ENCODE measurements at regions not wholly inside any gene's neighbourhood (a gene's known extent, or its start where the extent isn't known, plus 50 kb on each side); places are given as distances from the start of the nearest gene placed in this dataset.

DNA sequence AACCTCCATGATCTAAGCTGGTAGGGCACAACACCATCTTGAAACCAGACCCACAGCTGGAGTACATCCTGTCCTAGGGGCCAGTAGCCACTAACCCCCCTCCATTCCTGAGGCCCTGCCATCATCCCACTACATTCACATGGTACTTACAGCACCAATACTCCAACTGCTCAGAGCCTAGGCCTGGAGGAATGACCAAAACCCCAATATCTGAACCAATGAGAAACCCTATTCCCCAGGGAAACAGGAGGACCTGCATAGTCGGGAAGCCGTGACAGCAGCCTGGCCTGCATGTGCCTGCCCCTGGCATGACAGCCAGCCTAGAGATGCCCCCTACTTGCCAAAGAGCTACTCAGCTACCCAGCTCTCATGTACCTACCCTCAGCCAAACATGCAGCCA, 65.4 kb upstream of the DMRT1 start:
- DNase-seq = no peak

DNA sequence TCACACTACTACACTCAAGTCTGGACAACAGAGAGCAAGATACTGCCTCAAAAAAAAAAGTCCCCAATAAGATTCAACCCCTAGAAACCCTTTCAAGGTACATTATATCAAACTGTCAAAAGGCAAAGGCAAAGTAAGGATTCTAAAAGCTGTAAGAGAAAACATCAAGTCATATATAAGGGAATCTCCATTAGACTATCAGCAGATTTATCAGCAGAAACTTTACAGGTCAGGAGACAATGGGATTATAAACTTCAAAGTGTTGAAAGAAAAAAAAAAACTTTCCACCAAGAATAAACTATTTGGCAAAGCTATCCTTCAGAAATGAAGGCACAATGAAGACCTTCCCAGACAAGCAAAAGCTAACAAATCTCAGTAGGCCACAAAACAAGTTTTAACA, 63.5 kb upstream of the DMRT1 start:
- DNase-seq = no peak

DNA sequence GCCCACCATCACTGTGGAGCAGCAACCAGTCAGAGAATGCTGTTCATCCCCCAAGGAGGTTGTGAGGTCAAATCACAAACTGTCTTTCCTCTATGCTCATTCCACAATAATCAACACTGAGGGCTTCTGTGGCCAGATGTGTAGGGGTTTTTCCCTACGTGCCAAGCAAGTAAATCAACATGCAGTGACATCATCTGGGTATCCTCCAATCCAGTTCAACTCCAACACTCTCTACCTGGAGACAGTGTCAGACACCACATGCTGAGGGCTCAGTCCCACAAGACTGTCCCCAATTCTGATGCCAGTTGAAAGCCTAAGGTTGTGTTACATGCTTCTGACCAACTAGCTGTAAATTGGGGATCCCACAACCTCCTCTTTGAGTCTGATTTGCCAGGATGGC, 57.3 kb upstream of the DMRT1 start:
- no peak for DNase-seq

DNA sequence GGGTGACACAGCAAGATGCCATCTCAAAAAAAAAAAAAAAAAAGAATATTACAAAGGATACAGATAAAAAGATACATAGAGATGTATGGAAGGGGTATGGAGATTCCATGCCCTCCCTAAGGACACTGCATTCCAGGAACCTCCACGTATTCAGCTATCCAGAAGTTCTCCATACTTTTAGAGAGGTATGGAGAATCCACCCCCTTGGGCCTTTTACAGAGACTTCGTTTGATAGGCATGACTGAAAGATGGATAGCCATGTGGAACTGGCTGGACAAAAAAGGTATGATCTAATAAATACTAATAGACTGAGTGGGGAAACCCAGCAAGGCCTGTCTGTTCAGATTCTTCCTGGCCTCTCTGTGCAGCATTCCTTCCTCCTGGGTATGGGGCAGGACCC, 56.6 kb upstream of the DMRT1 start:
- DNase-seq = no peak

DNA sequence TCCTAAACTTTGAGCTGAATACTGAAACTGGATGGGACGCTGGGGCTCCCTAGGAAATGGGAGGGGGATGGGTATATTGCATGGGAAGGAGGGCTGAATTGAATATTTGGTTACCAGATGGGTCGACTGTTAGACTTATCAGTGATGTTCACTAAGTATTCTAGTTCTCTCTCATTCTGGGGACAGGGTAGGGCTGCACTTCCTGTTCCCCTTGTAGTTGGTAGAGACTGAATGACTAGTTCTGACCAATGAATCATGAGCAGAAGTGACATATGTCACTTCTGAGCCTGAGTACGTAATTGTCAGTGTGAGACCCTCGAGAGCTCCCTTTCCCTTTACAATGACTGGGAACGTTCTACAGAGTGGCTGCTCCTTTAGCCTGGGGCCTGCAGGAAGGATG, 55.5 kb upstream of the DMRT1 start:
- no peak for DNase-seq

DNA sequence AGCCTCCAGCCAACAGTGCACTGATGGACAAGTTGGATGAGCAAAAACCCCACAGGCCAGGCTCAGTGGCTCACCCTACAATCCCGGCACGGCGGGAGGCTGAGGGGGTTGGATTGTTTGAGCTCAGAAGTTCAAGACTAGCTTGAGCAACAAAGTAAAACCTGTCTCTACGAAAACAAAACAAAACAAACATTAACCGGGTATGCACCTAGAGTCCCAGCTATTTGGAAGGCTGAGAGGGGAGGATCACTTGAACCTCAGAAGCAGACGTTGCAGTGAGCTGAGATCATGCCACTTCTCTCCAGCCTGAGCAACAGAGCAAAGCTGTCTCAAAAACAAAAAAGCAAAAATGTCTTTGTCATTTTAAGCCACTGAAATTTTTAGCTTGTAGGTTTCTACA, 55.1 kb upstream of the DMRT1 start:
- no peak for DNase-seq

DNA sequence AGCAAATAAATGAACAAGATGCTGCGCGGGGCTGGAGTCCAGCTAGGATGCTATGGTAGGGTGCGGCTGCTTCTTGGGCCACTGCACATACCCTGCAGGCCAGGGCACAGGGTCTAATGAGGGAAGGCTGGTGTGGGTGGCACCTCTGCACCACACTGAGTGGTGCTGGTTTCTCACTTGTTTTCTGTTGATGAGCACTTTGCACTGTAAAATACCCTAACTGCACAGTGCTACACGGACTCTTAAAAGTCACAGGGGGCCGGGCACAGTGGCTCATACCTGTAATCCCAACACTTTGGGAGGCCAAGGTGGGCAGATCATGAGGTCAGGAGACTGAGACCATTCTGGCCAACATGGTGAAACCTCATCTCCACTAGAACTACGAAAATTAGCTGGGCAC, 52.7 kb upstream of the DMRT1 start:
- DNase-seq = no peak
